NT2/D1 (cell line): ENCODE measurements at regions not wholly inside any gene's neighbourhood (a gene's known extent, or its start where the extent isn't known, plus 50 kb on each side); places are given as distances from the start of the nearest gene placed in this dataset.
"Not testable (repeated sequence)": the region's sequence is repeated elsewhere in the genome, so short reads cannot be mapped to it uniquely, and the experiment has no call there.

Experiments
- DNase-seq: peaks from one replicate; pipeline ENCODE4 v3.0.0-alpha.2; 2011; ENCODE audit warnings: low read depth, low spot score
- H3K27me3 ChIP-seq: 2 replicates; pipeline ENCODE4 v1.6.0; 2011; ENCODE audit warnings: mild to moderate bottlenecking; ENCODE audit not compliant: insufficient read length, insufficient read depth
- H3K36me3 ChIP-seq: 2 replicates; pipeline ENCODE4 v1.6.1; 2011; ENCODE audit warnings: mild to moderate bottlenecking, low read length, mixed read lengths; ENCODE audit not compliant: insufficient read depth, insufficient read length
- H3K4me1 ChIP-seq: 2 replicates; pipeline ENCODE4 v1.5.1; 2011; ENCODE audit not compliant: insufficient read depth, insufficient read length
- H3K4me3 ChIP-seq: 2 replicates; pipeline ENCODE4 v1.5.1; 2011; ENCODE audit warnings: low read depth; ENCODE audit not compliant: insufficient read length
- H3K9ac ChIP-seq: 2 replicates; pipeline ENCODE4 v1.6.0; 2011; ENCODE audit warnings: low read depth; ENCODE audit not compliant: insufficient read length
- H3K9me3 ChIP-seq: 2 replicates; pipeline ENCODE4 v1.5.1; 2011; ENCODE audit warnings: mild to moderate bottlenecking, low read length; ENCODE audit not compliant: insufficient read depth
- SUZ12 ChIP-seq: IDR thresholded peaks from 2 replicates; pipeline ENCODE4 v1.6.1; 2011; ENCODE audit not compliant: insufficient read length, insufficient read depth; ENCODE audit errors: extremely low read depth
- YY1 ChIP-seq: IDR thresholded peaks from 2 replicates; pipeline ENCODE4 v1.6.1; 2011; ENCODE audit not compliant: insufficient read length, insufficient read depth
- ZNF274 ChIP-seq: IDR thresholded peaks from 2 replicates; pipeline ENCODE4 v1.6.1; 2011; ENCODE audit warnings: mild to moderate bottlenecking, low read depth, low read length

DNA sequence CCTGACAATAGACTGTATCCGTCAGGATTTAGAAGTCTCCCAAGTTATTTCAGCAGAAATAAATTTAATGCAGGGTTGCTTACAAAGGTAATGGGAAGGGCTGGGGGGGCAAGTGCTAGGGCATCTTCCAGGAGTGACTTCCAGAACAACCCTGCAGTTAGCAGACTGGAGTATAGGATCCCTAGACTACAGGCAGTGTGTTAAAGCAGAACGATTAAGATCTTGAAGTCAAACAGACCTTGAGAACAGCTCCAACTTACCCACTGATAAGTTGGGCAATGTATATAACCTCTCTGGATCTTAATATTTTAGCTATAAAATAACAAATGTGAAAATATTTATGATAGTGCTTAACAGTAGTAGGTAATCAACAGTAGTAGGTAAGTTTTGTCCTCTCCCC lies 113.6 kb upstream of the LIFR start:
- Histone ChIP-seq H3K36me3 (no peaks in the 10 kb centered on the region), H3K27me3 (no peaks in the 10 kb centered on the region), H3K4me3 (no peak overlapping the region), H3K9ac (no peak overlapping the region), H3K9me3 (no peaks in the 10 kb centered on the region), H3K4me1 (no peaks in the 10 kb centered on the region)
- TF ChIP-seq SUZ12 = no peak
- no peak for TF ChIP-seq ZNF274
- no peak for DNase-seq

DNA sequence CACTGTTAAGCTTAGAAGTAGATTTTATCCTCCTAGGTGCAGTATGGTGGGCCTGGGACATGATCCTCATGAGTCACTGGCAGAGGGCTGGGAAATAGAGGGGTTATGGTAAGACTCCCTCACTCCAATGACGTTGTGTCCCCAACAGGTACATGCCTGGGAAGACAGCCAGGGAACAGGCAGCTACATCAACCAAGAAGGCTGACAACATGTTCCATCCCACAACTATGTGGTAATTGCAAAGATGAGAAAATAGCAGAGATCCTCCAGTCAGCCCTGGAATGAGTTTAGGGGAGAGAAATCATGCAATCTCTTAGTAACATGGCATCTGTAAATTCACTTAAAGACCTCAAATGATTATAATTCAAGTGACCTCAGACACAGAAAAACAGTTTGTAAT lies 114.4 kb upstream of the LIFR start:
- no peak for TF ChIP-seq ZNF274
- no peak for TF ChIP-seq YY1
- no peak for TF ChIP-seq SUZ12
- H3K9me3 ChIP-seq = no peaks in the 10 kb centered on the region
- H3K36me3 ChIP-seq = no peaks in the 10 kb centered on the region
- no peak overlapping the region for H3K4me3 ChIP-seq
- no peak for DNase-seq
- no peaks in the 10 kb centered on the region for H3K27me3 ChIP-seq
- no peaks in the 10 kb centered on the region for H3K4me1 ChIP-seq
- H3K9ac ChIP-seq = no peak overlapping the region

DNA sequence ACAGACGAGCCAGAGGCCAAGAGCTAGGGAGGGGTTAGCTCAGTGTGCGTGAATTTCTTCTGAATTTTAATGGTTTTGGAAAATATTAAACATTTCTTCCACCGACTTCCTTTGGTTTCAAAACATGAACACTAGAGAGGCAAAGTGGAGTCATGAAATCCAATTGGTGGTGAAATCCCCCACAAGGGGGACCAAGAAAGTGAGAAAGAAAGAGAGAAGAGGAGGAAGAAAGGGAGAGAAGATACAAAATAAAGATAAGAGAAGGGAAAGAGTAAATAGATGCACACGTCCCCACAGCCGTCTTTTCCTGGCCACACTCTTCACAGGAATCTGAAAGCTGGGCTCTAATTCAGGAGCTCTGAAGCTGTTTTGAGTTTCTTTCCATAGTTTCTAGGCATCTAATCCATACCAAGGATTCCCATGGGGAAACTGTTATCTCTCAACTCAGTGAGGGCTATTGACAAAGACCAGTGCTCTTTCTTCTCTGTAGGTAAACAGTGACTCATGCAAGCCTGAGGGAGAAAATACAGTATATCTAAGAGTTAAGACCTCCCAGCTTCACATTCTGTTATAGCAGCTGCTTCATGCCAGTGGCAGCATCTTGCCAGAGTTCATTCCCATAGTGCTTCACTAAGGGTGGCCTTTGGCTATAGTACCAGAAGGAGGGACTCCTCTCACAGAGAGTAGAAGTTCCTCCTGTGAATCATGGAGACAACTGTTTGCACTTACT lies 115.8 kb upstream of the LIFR start:
- Histone ChIP-seq H3K36me3 (no peaks in the 10 kb centered on the region), H3K9me3 (no peaks in the 10 kb centered on the region), H3K4me3 (no peak overlapping the region), H3K27me3 (no peaks in the 10 kb centered on the region), H3K9ac (no peak overlapping the region), H3K4me1 (no peaks in the 10 kb centered on the region)
- TF ChIP-seq SUZ12 = no peak
- peak; percentile 27 for DNase-seq

DNA sequence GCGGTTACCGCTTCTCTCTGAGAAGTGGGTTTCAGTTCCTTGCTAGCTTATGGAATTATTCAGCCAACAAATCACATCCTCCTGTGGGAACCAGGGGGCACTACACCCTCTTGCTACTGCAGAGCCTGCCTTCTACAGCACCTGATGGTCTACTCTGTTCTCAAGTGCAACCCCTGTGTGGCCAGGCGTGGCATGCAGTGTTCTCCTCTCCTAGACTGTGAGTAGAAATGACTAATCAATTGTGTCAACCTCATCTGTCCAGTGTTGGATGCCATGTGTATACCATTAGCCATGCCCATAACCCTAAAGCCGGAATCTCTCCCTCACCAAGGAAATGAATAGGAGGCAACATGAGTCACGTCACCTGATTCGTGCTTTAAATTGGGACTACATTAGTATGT lies 117.2 kb upstream of the LIFR start:
- no peak for DNase-seq

DNA sequence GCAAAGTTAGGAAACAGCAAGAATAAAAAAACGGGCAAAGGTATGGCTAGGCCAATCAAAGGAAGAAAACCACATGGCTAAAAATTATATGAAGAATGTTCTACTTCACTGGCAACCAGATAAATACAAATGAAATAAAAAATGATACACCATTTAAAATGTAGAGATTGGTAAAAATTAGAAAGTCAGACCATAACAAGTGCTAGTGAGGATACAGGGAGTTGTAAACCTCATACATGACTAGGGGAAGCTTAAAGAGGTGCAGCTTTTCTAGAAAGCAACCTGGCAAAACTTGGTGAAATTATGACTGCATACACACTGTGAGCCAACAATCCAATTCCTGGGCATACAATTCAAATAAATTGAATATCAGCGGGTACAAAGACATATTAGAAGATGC lies 119.0 kb upstream of the LIFR start:
- Histone ChIP-seq H3K36me3 (no peaks in the 10 kb centered on the region), H3K27me3 (no peaks in the 10 kb centered on the region), H3K9me3 (no peaks in the 10 kb centered on the region), H3K4me3 (no peak overlapping the region), H3K9ac (no peak overlapping the region), H3K4me1 (no peaks in the 10 kb centered on the region)
- TF ChIP-seq YY1 (no peak), ZNF274 (no peak), SUZ12 (no peak)
- no peak for DNase-seq

More for the DNA sequence above, 117.2 kb upstream of the LIFR start:
- H3K9me3 ChIP-seq = no peaks in the 10 kb centered on the region
- no peaks in the 10 kb centered on the region for H3K4me1 ChIP-seq
- no peak overlapping the region for H3K4me3 ChIP-seq
- TF ChIP-seq YY1 (no peak), SUZ12 (no peak), ZNF274 (no peak)
- no peaks in the 10 kb centered on the region for H3K27me3 ChIP-seq
- no peak overlapping the region for H3K9ac ChIP-seq
- H3K36me3 ChIP-seq = no peaks in the 10 kb centered on the region

DNA sequence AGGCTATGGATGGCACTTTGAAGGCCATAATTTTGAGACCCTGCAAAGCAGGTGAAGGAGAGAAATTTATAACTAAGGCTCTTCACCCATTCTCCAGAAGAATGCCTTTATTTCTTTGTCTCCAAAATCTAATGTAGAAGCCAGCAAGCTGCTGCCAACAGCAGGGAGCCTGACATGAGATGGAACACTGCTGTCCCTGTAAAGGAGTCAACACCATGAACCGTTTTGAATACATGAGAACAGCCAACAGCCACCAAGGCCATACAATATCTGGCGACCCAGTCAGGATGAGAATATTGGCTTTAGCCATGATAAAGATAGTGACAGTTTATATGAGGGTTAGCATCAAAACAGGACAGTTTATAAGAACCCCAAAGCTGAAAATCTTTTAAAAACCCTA lies 121.2 kb upstream of the LIFR start:
- no peak for TF ChIP-seq YY1
- no peak for TF ChIP-seq ZNF274
- no peak for DNase-seq
- Histone ChIP-seq H3K36me3 (no peaks in the 10 kb centered on the region), H3K9ac (no peak overlapping the region), H3K4me1 (no peaks in the 10 kb centered on the region), H3K4me3 (no peak overlapping the region), H3K27me3 (no peaks in the 10 kb centered on the region), H3K9me3 (no peaks in the 10 kb centered on the region)

DNA sequence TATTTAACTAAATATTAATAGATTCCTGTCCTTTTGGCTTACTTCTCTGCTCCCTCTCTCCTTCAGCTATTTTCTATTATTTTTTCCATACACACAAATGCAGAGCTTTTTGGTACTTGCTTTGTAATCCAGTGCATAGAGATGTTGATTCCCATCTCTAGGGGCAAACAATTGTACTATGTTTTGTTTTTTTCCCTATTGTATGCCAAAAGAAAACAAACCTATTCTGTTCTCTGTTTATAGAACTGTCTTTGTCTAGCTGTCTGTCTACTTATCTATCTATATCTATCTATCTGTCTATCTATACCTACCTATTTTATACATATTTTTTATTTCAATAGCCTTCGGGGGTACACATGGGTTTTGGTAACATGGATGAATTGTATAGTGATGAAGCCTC lies 121.6 kb upstream of the LIFR start:
- Histone ChIP-seq H3K9me3 (no peaks in the 10 kb centered on the region), H3K4me1 (no peaks in the 10 kb centered on the region), H3K4me3 (no peak overlapping the region), H3K9ac (no peak overlapping the region), H3K27me3 (no peaks in the 10 kb centered on the region), H3K36me3 (no peaks in the 10 kb centered on the region)
- TF ChIP-seq SUZ12 (no peak), ZNF274 (no peak), YY1 (no peak)
- no peak for DNase-seq

DNA sequence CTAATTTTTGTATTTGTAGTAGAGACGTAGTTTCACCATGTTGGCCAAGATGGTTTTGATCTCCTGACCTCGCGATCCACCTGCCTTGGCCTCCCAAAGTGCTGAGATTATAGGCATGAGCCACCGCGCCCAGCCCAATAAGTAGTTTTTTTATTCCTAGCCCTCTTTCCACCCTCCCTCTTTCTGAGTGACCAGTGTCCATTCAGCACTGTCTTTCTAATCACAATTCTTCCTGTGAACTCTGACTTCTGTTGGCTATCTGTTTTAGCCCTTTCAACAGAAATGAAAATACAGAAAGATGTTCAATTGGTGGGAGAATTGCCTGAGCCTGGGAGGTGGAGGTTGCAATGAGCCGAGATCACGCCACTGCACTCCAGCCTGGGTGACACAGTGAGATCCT lies 122.3 kb upstream of the LIFR start:
- H3K4me3 ChIP-seq, H3K9me3 ChIP-seq, DNase-seq, H3K4me1 ChIP-seq, H3K9ac ChIP-seq, H3K36me3 ChIP-seq, H3K27me3 ChIP-seq: not testable (repeated sequence)
